ENCODE measurements at regions not wholly inside any gene's neighbourhood (a gene's known extent, or its start where the extent isn't known, plus 50 kb on each side); places are given as distances from the start of the nearest gene placed in this dataset.

- intact Hi-C loops (cut with DNase I) = no loop called here
- no peak for ATAC-seq
- H3K9me3 ChIP-seq = peaks cover 0 to 7% (median 0%) of the 10 kb centered on the region in 12 donors
- H3K27ac ChIP-seq = no peak overlapping the region
- DNase-seq = no peak
- H3K36me3 ChIP-seq = no peaks in the 10 kb centered on the region
- H3K27me3 ChIP-seq = no peaks in the 10 kb centered on the region
- TF ChIP-seq POLR2A (IDR thresholded peaks at IDR 0.05) = no peak
- TF ChIP-seq, protein P1, sequence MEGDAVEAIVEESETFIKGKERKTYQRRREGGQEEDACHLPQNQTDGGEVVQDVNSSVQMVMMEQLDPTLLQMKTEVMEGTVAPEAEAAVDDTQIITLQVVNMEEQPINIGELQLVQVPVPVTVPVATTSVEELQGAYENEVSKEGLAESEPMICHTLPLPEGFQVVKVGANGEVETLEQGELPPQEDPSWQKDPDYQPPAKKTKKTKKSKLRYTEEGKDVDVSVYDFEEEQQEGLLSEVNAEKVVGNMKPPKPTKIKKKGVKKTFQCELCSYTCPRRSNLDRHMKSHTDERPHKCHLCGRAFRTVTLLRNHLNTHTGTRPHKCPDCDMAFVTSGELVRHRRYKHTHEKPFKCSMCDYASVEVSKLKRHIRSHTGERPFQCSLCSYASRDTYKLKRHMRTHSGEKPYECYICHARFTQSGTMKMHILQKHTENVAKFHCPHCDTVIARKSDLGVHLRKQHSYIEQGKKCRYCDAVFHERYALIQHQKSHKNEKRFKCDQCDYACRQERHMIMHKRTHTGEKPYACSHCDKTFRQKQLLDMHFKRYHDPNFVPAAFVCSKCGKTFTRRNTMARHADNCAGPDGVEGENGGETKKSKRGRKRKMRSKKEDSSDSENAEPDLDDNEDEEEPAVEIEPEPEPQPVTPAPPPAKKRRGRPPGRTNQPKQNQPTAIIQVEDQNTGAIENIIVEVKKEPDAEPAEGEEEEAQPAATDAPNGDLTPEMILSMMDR (IDR thresholded peaks at IDR 0.05) = no peak
- H3K4me1 ChIP-seq = no peaks in the 10 kb centered on the region
- WGBS, 4 donors = 92 to 94% (median 93%) methylated on average over 2 of the region's 2 CpGs
- H3K4me3 ChIP-seq = no peak overlapping the region
These were observed 52.1 kb upstream of the DSP start for GRCh38 chr6:7489376-7489775.
